Pancreas (tissue), 10 donors: ENCODE measurements at regions not wholly inside any gene's neighbourhood (a gene's known extent, or its start where the extent isn't known, plus 50 kb on each side); places are given as distances from the start of the nearest gene placed in this dataset.

Experiments used
- ATAC-seq, 4 donors: fragments of 200-7000 bp; cut with Tn5 transposase; one replicate each; pipeline versions ENCODE4 v1.8.0 to v1.9.1; 2020; ENCODE audit warnings: mild to moderate bottlenecking in 4 of 4, moderate library complexity in 4 of 4
- DNase-seq, 6 donors: peaks; one replicate each; pipeline ENCODE4 v3.0.0-alpha.2; 2020
- FAIRE-seq: peaks from 2 replicates; lab custom pipeline; 2012; peaks lifted over from hg19 to GRCh38; lab: Jason Lieb, UNC
- H3K27ac ChIP-seq, 4 donors: fragments of 200-600 bp; sonication (generic); 1 replicate in 3 of 4; 2 replicates in 1 of 4; pipeline versions ENCODE4 v1.5.0 to v1.8.0; 2020
- H3K27me3 ChIP-seq, 4 donors: fragments of 200-600 bp; one replicate each; pipeline ENCODE4 v1.8.0; 2021
- H3K36me3 ChIP-seq, 3 donors: fragments of 200-600 bp; sonication (generic) in 1 of 3; one replicate each; pipeline versions ENCODE4 v1.5.0 to v1.8.0; 2020 to 2021
- H3K4me1 ChIP-seq, 3 donors: fragments of 200-600 bp; one replicate each; pipeline ENCODE4 v1.8.0; 2021
- H3K4me3 ChIP-seq, 4 donors: fragments of 200-600 bp; sonication (generic) in 2 of 4; one replicate each; pipeline versions ENCODE4 v1.5.0 to v1.8.0; 2020 to 2021
- H3K9me3 ChIP-seq, 4 donors: fragments of 200-600 bp; one replicate each; pipeline ENCODE4 v1.8.0; 2021
- WGBS, 2 donors: extraction: QIAGEN DNeasy Blood & Tissue Kit; methylation state at CpG; one replicate each; pipeline ENCODE4 v1.1.7; 2013; 5-methylcytosine and 5-hydroxymethylcytosine counted together
- intact Hi-C, 3 donors: fragments of 100-400 bp; cut with DNase I; formaldehyde crosslinking; loops; one replicate each; pipeline versions ENCODE4 v1.11.1 to v1.14.2; 2022
- TF ChIP-seq, protein P1 (sequence below), 4 donors: fragments of 200-600 bp; sonication (generic) in 3 of 4; IDR thresholded peaks; one replicate each; pipeline versions ENCODE4 v1.5.0 to v1.8.0; 2021; ENCODE audit warnings: antibody characterized with exemption in 4 of 4
- donor health status: healthy with polysubstance abuse.
- donor health status: DM: no; HTN: no; CAD: no; lungs with moderate emphysema.
- donor health status: DM: no; HTN: no; CAD: no.
- donor health status: control.
- donor health status: control.
- donor health status: Bipolar disorder and iron deficiency.
- donor health status: DM: yes; HTN: yes; CAD: no.
- donor health status: DM: no; HTN: no; CAD: no.
- donor health status: DM: no; HTN: no; CAD: no.
- donor health status: DM: yes; HTN: yes; CAD: no.

DNA sequence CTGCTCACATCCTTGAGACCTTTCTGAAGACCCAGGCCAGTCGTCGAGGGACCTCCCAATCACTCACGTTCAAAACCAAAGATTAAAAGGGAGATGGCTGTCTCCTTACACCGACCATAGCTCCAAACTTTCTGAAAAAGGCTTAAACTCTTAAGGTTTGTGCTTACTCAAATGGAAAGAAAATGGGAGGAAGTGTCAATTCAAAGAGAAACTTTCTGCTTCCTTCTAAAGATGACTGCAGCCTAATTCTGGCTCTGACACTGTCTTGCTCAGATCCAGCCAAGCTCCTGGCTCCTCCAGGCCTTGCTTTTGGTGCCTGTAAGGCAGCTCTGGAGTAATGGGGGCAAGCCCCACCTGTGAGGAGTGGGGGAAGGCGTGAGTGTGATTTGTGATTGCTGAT, 54.9 kb upstream of the WSB1 start:
- TF ChIP-seq, protein P1, sequence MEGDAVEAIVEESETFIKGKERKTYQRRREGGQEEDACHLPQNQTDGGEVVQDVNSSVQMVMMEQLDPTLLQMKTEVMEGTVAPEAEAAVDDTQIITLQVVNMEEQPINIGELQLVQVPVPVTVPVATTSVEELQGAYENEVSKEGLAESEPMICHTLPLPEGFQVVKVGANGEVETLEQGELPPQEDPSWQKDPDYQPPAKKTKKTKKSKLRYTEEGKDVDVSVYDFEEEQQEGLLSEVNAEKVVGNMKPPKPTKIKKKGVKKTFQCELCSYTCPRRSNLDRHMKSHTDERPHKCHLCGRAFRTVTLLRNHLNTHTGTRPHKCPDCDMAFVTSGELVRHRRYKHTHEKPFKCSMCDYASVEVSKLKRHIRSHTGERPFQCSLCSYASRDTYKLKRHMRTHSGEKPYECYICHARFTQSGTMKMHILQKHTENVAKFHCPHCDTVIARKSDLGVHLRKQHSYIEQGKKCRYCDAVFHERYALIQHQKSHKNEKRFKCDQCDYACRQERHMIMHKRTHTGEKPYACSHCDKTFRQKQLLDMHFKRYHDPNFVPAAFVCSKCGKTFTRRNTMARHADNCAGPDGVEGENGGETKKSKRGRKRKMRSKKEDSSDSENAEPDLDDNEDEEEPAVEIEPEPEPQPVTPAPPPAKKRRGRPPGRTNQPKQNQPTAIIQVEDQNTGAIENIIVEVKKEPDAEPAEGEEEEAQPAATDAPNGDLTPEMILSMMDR (IDR thresholded peaks at IDR 0.05), result no peak
- FAIRE-seq (no peak), ATAC-seq (peak in 1 of 4 donors; percentile 14), DNase-seq (no peak)
- 53 to 65% methylated on average over 5 of the region's 5 CpGs for WGBS, 2 donors
- Histone ChIP-seq H3K27me3 (no peaks in the 10 kb centered on the region), H3K4me3 (no peak overlapping the region), H3K4me1 (peaks cover 0 to 4% (median 0%) of the 10 kb centered on the region in 3 donors), H3K27ac (no peak overlapping the region), H3K36me3 (no peaks in the 10 kb centered on the region), H3K9me3 (no peaks in the 10 kb centered on the region)
- intact Hi-C loops, result loop anchor here in 2 of 3 donors (5.0 to 10.0 kb wide), 4 partner anchors 93 to 416 kb away; no protein-coding TSS in a partner anchor

DNA sequence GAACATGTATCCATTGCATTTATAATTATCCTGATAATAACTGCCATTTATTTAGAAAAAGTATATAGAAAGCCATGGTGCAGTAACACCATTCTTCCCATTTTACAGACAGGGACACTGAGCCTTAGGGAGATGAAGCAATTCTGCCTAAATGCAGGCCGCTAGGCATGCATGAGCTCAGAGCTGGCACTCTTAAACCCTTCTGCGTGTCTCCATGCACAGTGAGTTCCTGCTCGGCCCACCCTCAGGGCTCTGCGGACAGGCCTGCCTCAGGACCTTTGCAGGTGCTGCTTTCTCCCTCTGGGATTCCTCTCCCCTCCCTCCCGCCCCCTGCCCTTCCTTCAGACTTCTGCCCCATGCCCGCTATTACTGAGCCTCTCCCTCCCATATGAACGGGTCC, 54.3 kb upstream of the WSB1 start:
- intact Hi-C loops, result loop anchor here in 2 of 3 donors (5.0 to 10.0 kb wide), 4 partner anchors 93 to 415 kb away; no protein-coding TSS in a partner anchor
- no peak overlapping the region for H3K27ac ChIP-seq

DNA sequence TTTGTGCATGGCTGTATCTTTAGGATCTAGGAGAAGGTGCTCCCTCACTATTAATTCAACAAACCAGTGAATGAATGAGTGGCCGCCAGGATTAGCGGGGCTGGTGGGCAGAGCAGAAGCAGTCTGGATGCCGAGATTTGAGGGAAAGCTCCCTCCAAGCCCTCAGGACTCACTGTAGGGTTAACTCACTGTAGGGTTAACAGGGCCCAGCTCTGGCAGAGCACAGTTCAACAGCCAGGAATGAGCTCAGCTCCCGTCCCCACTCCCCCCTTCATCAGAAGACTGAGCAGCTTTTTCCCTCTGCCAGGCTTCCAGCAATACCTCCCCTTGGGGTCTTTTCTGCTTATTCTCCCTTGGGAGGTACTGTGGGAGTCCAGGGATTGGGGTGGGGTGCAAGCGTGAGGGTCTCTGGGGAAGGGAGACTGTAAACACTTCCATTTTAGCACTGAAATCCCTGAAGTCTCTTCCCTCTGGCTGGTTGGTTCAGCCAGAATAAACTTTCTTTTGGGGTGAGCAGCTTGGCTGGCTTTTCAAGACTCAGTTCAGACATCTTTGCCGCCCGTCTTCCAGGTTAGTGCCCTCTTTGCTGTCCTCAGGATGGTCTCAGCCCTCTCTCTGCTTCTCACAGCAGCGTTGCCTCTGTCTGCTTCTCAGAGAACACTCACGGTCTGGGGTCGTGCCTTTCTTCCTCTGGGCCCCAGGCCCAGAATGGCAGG, 53.7 kb upstream of the WSB1 start:
- TF ChIP-seq, protein P1 (IDR thresholded peaks at IDR 0.05), result no peak
- Histone ChIP-seq H3K27me3 (no peaks in the 10 kb centered on the region), H3K4me1 (peaks cover 0 to 5% (median 4%) of the 10 kb centered on the region in 3 donors), H3K4me3 (no peak overlapping the region), H3K9me3 (no peaks in the 10 kb centered on the region), H3K27ac (no peak overlapping the region), H3K36me3 (no peaks in the 10 kb centered on the region)
- no peak for FAIRE-seq
- WGBS, 2 donors, result 69 to 82% methylated on average over 10 of the region's 10 CpGs
- no peak for ATAC-seq
- DNase-seq, result no peak
- intact Hi-C loops, result no loop called here

More for the DNA sequence above, 54.3 kb upstream of the WSB1 start:
- TF ChIP-seq, protein P1 (IDR thresholded peaks at IDR 0.05), result no peak
- Histone ChIP-seq H3K4me3 (no peak overlapping the region), H3K9me3 (no peaks in the 10 kb centered on the region), H3K27me3 (no peaks in the 10 kb centered on the region), H3K4me1 (peaks cover 0 to 4% (median 0%) of the 10 kb centered on the region in 3 donors), H3K36me3 (no peaks in the 10 kb centered on the region)
- 85 to 89% methylated on average over 7 of the region's 7 CpGs for WGBS, 2 donors
- no peak for ATAC-seq
- FAIRE-seq, result no peak
- no peak for DNase-seq

DNA sequence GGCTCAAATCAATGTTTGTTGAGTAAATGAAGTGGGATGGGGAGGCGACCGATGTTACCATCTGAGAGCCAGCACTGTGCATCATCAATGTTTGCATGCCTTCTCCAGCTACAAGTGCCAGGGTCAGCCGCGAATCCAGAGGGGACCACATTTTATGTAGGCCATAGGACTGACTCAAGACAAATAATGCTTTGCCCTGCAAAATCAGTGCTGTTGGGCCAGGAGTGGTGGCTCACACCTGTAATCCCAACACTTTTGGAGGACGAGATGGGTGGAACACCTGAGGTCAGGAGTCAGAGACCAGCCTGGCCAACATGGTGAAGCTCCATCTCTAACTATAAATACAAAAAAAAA, 53.1 kb upstream of the WSB1 start:
- DNase-seq (no peak), FAIRE-seq (no peak), ATAC-seq (no peak)
- WGBS, 2 donors, result 64 to 68% methylated on average over 5 of the region's 5 CpGs
- H3K36me3 ChIP-seq, result no peaks in the 10 kb centered on the region
- H3K27me3 ChIP-seq, result no peaks in the 10 kb centered on the region
- no peak overlapping the region for H3K27ac ChIP-seq
- H3K9me3 ChIP-seq, result no peaks in the 10 kb centered on the region
- intact Hi-C loops, result no loop called here
- peaks cover 0 to 10% (median 8%) of the 10 kb centered on the region in 3 donors for H3K4me1 ChIP-seq
- no peak overlapping the region for H3K4me3 ChIP-seq
- TF ChIP-seq, protein P1 (IDR thresholded peaks at IDR 0.05), result no peak

DNA sequence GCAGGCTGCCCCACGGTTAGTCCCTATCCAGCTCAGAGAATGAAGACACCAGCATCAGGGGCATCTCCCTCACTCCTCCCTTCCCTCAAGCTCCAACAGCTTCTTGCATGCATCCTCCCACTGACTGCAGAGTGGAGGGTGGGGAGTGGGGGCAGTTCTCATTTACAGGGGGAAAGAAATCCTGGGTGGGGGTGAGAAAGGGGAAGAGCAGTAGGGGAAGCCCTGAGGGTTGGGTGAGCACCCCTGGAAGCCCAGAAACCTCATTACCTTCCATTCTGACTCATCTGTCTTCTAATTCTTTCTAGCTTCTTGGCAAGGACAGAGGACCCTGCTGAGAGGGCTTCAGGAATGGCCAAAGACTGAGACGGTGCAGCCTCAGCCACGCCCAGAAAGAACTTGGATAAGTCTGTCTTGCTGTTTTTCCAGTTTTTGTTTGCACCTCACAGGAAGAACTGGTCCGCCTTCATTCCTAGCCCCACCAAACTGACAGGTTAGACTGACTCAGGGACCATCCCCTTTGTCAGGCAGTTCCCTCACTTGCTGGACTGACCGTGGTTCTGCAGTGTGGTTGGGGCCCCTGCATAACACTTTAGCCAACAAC, 52.5 kb upstream of the WSB1 start:
- no peaks in the 10 kb centered on the region for H3K27me3 ChIP-seq
- DNase-seq (no peak), ATAC-seq (peak in 1 of 4 donors; percentile 2), FAIRE-seq (no peak)
- H3K36me3 ChIP-seq, result no peaks in the 10 kb centered on the region
- WGBS, 2 donors, result 49 to 54% methylated on average over 5 of the region's 5 CpGs
- TF ChIP-seq, protein P1 (IDR thresholded peaks at IDR 0.05), result no peak
- no peak overlapping the region for H3K4me3 ChIP-seq
- H3K27ac ChIP-seq, result peak overlapping the region in 1 of 4 donors; percentile 5
- H3K4me1 ChIP-seq, result peaks cover 0 to 14% (median 9%) of the 10 kb centered on the region in 3 donors
- no peaks in the 10 kb centered on the region for H3K9me3 ChIP-seq
- intact Hi-C loops, result no loop called here
